GM21737 (cell line): ENCODE measurements at regions not wholly inside any gene's neighbourhood (a gene's known extent, or its start where the extent isn't known, plus 50 kb on each side); places are given as distances from the start of the nearest gene placed in this dataset.
"Not testable (repeated sequence)": the region's sequence is repeated elsewhere in the genome, so short reads cannot be mapped to it uniquely, and the experiment has no call there.

Experiments used
- ATAC-seq: cut with Tn5 transposase; IDR thresholded peaks from one replicate; pipeline ENCODE4 v1.9.1; 2021; ENCODE audit warnings: mild to moderate bottlenecking, moderate library complexity; ENCODE audit not compliant: unreplicated experiment

DNA sequence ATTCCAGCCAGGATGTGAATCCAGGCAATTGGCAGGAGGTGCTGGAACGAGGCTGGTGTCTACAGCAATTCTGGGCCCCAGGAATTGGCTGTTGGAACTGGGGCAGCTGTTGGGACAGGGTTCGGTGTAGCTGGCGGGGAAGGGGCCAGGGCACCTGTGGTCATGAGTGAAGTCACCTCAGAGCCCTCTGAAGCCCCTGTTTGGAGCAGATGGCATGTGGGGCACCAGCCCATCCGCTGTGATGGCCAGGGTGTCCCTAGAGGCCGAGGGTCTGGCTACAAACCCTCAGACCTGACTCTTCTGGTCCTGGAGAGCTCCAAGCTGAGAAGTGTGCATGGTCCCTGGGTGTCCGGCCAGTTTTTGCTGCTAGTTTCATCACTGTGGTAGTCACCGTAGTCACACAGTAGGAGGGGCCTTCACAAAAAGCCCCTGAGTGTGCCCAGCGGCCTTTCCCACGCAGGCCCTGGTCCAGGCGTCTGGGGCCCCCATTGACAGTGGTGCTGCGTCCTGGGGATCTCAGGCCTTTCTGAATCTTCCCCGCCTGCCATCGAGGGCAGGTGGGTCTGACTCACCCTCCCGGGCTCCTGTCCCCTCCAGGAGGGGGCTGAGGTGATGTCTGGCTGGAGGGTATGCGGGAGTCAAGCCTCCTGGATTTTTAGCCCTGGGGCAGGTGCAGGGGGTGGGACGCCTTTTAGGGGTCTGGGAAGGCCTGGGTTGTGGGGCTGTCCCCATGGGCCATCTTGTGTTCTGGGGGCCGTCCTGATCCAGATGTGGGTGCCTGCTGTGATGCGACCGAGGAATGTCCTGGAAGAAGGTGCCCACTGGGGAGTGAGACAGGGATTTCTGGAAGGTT is 368.0 kb downstream of the TMEM121 start:
- no peak for ATAC-seq

DNA sequence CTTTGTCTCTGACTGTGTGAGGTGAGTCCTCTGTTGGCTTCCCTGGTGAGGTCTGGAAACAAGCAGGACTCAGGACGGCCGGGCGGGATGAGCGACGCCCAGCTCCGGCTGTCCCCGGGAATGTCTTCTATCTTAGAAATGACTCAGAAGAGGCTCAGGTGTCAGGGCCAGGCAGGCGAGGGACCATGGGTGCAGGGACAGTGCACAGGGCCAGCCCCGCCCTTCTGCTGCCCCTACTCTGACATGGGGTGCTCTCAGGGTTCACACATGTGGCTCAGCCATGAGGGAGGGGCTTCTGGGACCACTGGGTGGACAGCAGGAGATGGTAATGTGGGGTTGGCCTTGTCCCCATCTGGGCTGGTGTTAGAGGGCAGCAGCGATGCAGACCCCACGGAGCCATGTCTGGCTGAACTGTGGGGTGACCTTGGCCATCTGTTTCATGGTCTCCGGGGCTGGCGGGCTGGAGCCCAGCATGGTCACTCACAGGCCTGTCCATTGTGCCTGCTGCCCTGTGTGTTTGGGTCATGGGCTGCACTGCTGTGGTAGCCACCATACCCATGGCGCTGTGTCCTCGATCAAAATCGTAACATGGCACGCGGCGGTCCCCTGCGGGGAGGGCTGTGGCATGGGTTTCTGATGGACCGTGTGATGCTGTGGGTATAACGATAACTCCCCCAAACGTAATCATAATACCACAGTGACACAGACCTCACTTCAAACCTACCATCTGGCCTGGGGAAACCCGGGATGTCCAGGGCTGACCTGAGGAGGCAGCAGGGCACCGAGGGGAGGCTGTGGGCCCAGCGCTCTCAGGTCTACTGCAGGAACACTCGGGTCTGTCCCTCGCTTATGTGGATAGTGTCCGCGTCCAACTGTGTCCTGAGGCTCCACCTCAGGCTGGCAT is 368.8 kb downstream of the TMEM121 start:
- no peak for ATAC-seq

DNA sequence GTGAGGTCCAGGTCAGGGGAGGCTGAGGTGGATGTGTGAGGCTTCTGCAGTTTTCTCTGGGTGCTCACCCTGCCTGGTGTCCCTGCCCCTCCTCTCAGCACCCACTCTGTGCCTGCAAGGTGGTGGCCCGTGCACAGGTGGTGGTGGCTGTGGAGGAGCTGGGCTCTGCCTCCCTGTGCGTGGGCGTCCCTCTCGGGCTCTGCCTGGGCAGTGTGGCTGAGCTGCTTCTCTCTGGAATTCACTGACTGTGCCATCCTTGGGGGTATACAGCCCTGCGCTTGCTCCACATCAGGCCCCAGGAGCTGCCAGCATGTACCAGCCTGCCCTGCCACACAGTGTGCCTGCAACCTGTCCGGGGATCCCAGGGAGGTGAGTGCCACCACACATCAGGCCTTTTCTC is 369.8 kb downstream of the TMEM121 start:
- ATAC-seq = not testable (repeated sequence)

DNA sequence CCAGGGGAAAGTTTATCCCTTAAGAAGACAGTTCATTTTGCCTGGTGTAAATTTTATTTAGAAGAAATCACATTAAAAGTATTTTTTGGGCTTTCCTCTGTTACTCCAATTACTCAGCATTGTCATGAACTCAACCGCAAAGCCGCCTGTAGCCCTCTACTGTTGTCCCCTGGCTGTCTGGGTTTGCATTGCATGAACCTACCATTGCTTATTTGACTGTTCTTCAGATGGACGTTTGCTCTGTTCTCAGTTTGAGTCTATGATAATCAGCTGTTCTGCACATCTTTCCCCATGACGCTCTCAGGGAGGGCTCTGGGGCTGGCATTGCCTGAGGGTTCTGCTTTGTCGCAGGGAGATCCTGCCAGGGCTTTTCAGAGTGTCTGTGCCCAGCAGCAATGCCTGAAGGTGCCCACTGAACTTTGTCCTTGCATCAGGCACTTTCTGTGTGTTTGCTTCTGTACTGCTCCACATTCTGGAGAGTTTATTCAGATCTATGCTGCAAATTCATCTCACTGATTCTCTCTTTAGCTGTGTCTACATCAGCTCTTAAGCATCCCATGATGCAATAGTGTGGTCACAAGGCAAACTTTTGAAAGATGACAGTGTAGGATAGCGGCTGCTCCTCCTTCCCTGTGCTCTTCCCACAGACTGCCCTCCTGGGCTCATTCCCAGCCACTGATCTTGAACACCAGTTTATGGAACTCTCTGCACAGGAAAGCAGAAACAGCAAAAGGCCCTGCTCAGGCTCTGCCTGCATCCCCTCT is 370.8 kb downstream of the TMEM121 start:
- not testable (repeated sequence) for ATAC-seq

DNA sequence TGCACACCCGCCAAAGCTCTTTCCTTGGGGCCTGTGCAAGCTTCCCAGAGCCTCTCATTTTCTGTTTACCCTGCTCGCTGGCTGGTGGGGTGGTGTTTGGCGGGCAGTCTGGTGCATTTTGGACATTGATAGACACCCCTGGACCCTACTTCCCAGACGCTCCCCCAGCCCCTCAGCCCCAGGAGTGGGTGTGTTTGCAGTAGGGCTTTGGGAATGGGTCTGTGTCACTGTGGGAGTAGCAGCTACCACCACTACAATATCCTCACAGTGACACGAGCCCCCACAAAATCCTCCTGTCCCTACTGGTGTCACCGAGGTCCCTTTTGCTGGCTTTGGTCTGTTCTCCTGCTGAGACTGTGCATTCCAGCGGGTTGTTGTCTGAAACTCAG is 371.3 kb downstream of the TMEM121 start:
- ATAC-seq = no peak

DNA sequence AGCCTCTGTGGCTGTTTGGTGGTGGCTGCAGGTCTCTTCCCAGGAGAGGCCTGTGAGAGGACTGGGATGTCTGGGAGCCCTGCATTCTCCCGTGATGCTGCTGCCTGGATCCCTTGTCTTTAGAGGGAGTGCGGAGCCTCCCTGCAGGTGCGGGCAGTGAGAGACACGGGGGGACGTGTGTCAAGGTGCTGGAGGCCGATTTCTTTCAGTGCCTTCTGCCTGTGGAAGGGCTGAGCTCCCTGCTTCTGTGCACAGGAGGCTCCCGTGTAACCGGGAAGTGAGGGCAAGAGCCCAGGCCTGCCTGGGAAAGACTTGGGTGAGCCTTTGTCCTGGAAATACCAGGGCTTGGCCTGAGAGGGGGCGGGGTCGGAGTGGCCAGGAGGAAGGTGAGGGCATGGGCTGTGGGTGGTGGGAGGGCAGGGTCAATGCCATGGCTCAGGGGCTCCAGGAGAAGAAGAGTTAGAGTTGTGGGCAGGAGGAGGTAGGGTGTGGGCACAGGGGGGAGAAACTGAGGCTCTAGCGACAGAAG is 372.2 kb downstream of the TMEM121 start:
- ATAC-seq = no peak

DNA sequence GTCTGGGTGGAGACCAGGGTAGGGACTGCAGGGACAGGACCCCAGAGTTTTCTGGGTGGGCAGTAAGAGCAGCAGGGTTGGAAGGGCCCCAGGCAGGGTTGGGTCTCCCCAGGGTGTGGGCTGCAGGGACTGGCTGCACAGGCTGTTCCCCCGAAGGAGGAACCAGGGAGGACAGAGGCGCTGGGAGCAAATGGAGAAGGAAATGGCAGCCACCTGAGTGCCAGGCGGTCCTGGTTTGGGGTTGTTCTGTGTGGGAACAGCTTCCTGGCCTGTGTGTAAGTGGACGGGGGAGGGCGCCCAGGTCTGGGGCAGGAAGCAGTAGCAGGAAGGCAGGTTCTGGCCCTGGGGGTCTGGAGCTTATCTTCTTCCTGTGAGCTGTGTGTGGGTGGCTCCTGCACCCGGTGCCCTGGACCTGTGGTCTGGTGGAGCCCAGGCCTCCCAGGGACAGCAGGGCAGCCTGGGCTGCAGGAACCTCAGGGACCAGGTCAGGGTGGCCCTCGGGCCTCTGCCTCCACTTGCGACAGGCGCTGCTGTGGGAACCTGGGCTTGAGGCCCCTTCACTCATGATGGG is 372.8 kb downstream of the TMEM121 start:
- no peak for ATAC-seq

DNA sequence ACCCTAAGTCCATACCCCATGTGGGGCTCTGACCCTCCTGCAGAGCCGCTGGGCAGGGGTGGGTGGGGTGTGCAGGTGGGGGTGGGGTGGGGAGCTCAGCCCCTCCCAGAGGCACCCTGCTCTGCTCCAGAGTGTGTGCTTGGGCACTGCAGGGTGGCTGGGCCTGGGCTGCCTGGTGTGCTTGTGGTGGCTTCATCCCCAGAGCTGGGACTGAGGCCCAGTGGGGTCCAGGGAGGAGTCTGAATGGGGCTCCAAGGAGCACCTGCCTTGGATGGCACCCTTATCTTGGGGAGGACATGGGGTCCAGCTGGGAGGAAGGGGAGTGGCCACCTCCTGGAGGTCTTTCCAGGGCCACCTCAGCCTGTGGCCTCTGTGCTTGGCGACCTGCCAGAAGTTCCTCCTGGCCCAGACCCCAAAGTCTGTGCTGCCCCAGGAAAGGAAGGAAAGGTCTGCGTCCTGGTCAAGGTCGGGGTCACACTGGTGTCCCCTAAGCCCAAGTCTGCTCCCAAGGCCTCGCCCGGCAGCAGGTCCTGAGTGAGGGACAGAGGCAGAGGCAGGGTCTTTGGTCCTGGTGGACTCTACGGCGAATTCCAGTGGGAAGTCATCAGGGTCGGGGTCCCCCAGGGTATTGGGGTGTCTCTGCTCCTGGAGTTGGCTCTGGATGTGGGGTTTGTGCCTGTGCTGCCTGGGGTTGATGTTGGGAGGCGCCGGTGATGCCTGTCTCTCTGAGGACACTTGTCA is 373.4 kb downstream of the TMEM121 start:
- no peak for ATAC-seq

DNA sequence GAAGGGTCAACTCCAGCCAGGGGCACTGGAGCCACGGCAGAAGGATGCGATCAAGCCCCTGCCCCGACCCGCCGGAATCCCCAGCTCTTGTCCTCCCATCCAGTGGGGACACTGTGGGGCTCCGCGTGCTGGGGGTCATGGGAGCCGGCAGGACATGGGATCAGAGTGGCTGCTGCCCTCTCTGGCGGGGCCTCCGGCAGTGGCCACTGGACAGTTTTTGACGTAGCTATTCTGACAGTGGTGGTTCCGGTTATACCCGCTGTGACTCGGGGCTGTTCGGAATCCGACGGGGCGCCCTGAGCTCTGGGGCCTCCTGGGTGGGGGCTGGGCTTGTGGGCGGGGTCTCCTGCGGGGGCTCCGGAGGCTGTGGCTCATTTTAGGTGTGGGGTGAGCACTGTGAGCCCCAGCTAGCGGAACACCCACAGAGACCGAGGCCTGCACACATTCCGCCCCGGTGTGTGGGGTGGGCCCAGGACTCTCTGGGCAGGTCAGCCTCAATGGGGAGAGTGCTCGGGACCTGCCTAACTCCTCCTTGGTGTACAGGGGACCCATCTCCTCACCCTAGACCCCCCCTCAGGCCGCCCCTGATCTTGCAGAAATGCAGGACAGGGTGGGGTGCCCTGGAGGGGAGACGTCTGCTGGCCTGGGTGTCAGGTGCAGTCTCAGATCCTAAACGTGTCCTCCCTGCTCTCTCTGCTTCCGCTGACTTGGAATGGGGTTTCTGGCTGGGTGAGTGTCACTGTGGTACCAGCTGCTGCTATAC is 374.2 kb downstream of the TMEM121 start:
- no peak for ATAC-seq

DNA sequence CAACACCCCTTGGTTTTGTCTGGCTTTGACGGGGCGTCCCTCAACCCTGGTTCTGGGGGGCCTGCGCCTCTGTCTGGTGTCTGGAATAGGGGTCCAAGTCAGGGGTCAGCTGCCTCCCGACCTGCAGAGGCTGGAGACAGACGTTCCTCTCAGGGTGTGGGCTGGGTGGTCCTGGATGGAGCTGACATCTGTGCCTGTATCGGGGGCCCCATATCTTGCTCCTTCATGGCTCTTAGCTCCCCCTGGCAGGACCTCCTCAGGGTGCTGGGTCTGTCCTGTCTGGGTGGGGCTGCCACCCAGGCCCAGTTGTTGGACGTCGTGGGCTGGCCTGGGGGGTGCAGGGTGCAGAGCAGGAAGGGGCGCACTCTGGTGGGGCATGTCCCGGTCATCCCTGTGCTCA is 374.8 kb downstream of the TMEM121 start:
- no peak for ATAC-seq

DNA sequence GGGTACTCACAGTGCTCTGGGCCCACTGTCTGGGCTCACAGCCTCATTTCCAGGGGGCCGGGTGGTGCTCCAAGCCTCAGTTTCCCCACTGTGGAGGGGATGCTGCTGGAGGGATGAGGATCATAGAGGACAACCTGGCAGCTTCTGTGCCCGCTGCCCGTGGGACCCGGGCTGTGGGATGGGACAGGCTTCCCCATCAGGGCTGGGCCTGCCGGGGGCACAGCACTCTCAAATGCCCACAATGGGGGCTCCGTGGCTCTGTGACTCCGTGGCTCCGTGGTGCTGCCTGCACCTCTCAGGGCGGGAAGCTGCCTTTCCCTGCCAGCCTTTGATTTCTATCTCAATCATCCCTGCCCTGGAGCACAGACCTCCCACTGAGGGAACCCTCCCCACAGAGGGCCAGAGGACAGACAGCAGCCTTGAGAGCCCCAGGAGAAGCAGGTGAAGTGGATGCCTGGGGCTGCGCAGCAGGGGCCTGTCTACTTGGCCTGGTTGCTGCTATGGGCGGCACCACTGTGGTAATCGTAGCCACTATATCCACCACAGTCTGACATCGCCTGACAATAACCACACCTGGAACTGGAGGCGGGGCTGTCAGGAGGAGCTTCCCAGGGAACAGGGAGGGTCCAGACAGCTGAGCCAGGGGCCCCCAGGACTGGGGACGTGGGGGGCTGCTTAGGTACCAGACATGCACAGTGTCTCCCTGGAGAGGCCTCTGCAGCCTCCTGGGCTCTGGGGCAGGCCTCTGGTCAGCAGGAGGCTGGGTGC is 375.9 kb downstream of the TMEM121 start:
- ATAC-seq = no peak

DNA sequence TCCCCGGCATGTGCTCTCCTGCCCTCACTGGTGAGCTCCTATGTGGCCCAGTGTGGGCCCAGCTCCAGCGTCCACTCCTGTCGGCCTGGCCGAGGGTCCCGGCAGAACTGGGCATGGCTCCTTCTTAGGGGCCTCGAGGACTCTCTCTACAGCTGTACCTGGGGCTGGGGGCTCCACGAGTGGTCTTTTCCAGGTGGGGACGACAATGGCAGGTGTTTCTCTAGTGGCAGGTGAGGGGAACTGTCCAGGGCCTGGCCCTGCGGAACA is 376.4 kb downstream of the TMEM121 start:
- not testable (repeated sequence) for ATAC-seq

DNA sequence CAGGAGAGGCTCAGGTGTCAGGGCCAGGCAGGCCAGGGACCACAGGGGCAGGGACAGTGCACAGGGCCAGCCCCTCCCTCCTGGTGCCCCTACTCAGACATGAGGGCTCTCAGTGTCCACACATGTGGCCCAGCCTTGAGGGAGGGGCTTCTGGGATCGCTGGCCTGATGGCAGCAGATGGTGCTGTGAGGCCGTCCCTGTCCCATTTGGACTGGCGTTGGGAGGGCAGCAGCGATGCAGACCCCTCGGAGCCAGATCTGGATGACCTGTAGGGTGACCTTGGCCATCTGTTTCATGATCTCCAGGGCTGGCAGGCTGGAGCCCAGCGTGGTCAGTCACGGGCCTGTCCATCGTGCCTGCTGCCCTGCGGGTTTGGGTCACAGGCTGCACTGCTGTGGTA is 377.6 kb downstream of the TMEM121 start:
- ATAC-seq = no peak

DNA sequence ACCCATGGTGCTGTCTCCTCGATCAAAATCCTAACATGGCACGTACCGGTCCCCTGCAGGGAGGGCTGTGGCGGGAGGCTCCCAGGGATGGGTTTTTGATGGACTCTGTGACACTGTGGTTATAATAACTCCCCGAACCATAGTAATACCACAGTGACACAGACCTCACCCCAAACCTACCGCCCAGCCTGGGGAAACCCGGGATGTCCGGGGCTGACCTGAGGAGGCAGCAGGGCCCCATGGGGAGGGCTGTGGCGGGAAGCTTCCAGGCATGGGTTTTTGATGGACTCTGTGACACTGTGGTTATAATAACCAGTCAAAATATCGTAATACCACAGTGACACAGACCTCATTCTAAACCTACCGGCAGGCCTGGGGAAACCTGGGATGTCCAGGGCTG is 378.0 kb downstream of the TMEM121 start:
- ATAC-seq = no peak

DNA sequence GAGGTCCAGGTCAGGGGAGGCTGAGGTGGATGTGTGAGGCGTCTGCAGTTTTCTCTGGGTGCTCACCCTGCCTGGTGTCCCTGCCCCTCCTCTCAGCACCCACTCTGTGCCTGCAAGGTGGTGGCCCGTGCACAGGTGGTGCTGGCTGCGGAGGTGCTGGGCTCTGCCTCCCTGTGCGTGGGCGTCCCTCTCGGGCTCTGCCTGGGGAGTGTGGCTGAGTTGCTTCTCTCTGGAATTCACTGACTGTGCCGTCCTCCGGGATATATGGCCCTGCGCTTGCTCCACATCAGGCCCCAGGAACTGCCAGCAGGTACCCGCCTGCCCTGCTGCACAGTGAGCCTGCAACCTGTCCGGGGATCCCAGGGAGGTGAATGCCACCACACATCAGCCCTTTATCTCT is 379.1 kb downstream of the TMEM121 start:
- no peak for ATAC-seq

DNA sequence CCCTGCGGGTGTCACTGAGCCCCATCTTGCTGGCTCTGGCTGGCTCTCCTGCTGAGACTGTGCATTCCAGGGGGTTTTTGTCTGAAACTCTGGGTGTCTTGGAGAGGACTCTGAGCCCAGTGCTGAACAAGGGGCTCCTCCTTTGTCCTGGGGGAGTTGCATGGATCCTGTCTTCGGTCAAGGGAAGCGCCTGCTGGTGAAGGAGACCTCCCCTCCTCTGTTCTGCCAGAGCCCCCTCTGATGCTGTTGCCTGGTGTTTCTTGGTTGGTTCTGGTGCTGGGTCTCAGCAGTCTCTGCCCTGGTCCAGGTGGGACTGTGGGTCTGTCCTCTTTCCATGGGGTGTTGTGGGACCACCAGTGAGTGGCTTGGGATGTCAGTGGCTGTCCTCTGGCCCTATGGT is 380.9 kb downstream of the TMEM121 start:
- ATAC-seq = no peak

DNA sequence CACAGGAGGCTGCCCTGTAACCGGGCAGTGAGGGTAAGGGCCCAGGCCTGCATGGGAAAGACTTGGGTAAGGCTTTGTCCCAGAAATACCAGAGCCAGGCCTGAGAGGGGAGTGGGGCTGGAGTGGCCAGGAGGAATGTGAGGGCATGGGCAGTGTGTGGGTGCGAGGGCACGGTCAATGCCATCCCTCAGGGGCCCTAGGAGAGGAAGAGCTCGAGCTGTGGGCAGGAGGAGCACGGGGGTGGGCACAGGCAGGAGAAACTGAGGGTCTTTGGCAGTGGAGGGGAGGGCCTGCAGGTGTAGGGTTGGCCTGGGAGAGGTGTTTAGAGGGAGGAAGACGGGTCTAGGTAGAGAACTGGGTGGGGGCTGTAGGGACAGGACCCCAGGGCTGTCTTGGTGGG is 381.6 kb downstream of the TMEM121 start:
- ATAC-seq = no peak

DNA sequence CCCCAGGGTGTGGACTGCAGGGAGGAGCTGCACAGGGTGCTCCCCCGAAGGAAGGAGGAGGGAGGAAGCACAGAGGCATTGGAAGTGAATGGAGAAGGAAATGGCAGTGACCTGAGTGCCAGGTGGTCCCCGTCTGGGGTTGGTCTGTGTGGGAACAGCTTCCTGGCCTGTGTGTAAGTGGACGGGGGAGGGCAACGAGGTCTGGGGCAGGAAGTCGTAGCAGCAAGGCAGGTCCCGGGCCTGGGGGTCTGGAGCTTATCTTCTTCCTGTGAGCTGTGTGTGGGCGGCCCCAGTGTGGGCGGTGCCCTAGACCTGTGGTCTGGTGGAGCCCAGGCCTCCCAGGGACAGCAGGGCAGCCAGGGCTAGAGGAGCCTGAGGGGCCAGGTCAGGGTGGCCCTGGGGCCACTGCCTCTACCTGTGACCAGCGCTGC is 382.1 kb downstream of the TMEM121 start:
- no peak for ATAC-seq
